ENCODE measurements at regions not wholly inside any gene's neighbourhood (a gene's known extent, or its start where the extent isn't known, plus 50 kb on each side); places are given as distances from the start of the nearest gene placed in this dataset.

GRCh38 chr16:79402356-79402755, 198.2 kb downstream of the MAF start:
- no peak for TF ChIP-seq CTCF (IDR thresholded peaks at IDR 0.05)
- TF ChIP-seq POLR2AphosphoS5 (IDR thresholded peaks at IDR 0.05) = no peak
- TF ChIP-seq POLR2A (IDR thresholded peaks at IDR 0.05) = no peak
- TF ChIP-seq EP300 (IDR thresholded peaks at IDR 0.05) = no peak

Data from upper lobe of left lung (tissue), 4 donors.